ENCODE measurements at regions not wholly inside any gene's neighbourhood (a gene's known extent, or its start where the extent isn't known, plus 50 kb on each side); places are given as distances from the start of the nearest gene placed in this dataset.

GRCh38 chr1:244325056-244325758, 126.5 kb downstream of the ADSS2 start:
- H3K9ac ChIP-seq (ENCODE audit: low read length) = no peak overlapping the region
- BruUV-seq (replicated peaks) = no TSS peak
- intact Hi-C loops (cut with micrococcal nuclease) = no loop called here
- H3K36me3 ChIP-seq (ENCODE audit: low read depth, low read length) = no peaks in the 10 kb centered on the region
- peaks cover 42% of the 10 kb centered on the region for H3K4me1 ChIP-seq (ENCODE audit: insufficient read depth, low read length)
- CTCF ChIA-PET = no interaction called here
- H4K20me1 ChIP-seq (ENCODE audit: low read length) = no peaks in the 10 kb centered on the region
- H3F3A ChIP-seq (ENCODE audit: low read length, unreplicated experiment) = peaks cover 16% of the 10 kb centered on the region
- H3K79me2 ChIP-seq (ENCODE audit: low read length) = no peaks in the 10 kb centered on the region
- no peak overlapping the region for H3K4me3 ChIP-seq (ENCODE audit: low read length)
- H3K27me3 ChIP-seq (ENCODE audit: low read length) = no peaks in the 10 kb centered on the region
- POLR2A ChIA-PET (ENCODE audit: unreplicated experiment) = no interaction called here
- no peak for ATAC-seq
- no peak overlapping the region for H3K4me2 ChIP-seq (ENCODE audit: low read length)
- no peak for DNase-seq
- H2AFZ ChIP-seq (ENCODE audit: low read length) = no peak overlapping the region
- H3K27ac ChIP-seq (ENCODE audit: low read length) = no peak overlapping the region
- no peaks in the 10 kb centered on the region for H3K9me2 ChIP-seq (replicated peaks; ENCODE audit: low read length)
- H3K9me3 ChIP-seq (ENCODE audit: low read length) = no peaks in the 10 kb centered on the region
- TF ChIP-seq EZH2phosphoT487 (IDR thresholded peaks at IDR 0.05; ENCODE audit: borderline replicate concordance, low read length) (no peak), CTCF (conservative IDR thresholded peaks at IDR 0.05; ENCODE audit: low read depth, low read length) (no peak), EZH2 (IDR thresholded peaks at IDR 0.05; ENCODE audit: low read length, unreplicated experiment) (no peak)

GRCh38 chr1:244326757-244327156, 125.0 kb downstream of the ADSS2 start:
- Histone ChIP-seq H3K27ac (ENCODE audit: low read length) (no peak overlapping the region), H3K4me2 (ENCODE audit: low read length) (no peak overlapping the region), H4K20me1 (ENCODE audit: low read length) (no peaks in the 10 kb centered on the region), H3K4me1 (ENCODE audit: insufficient read depth, low read length) (peaks cover 48% of the 10 kb centered on the region), H3K36me3 (ENCODE audit: low read depth, low read length) (no peaks in the 10 kb centered on the region), H3K27me3 (ENCODE audit: low read length) (no peaks in the 10 kb centered on the region), H3K9me2 (replicated peaks; ENCODE audit: low read length) (no peaks in the 10 kb centered on the region), H3K4me3 (ENCODE audit: low read length) (no peak overlapping the region), H3K9me3 (ENCODE audit: low read length) (no peaks in the 10 kb centered on the region), H3K9ac (ENCODE audit: low read length) (no peak overlapping the region), H2AFZ (ENCODE audit: low read length) (no peak overlapping the region), H3K79me2 (ENCODE audit: low read length) (no peaks in the 10 kb centered on the region), H3F3A (ENCODE audit: low read length, unreplicated experiment) (peaks cover 18% of the 10 kb centered on the region)
- TF ChIP-seq EZH2 (IDR thresholded peaks at IDR 0.05; ENCODE audit: low read length, unreplicated experiment) (no peak), CTCF (conservative IDR thresholded peaks at IDR 0.05; ENCODE audit: low read depth, low read length) (no peak), EZH2phosphoT487 (IDR thresholded peaks at IDR 0.05; ENCODE audit: borderline replicate concordance, low read length) (no peak)
- ATAC-seq = no peak
- ChIA-PET CTCF (no interaction called here), POLR2A (ENCODE audit: unreplicated experiment) (interaction anchor here (0.6 kb wide), 1 partner anchor 10 kb away, joined by 7 read pairs; no protein-coding TSS in a partner anchor)
- no TSS peak for BruUV-seq (replicated peaks)
- peak; percentile 21 for DNase-seq
- intact Hi-C loops (cut with micrococcal nuclease) = no loop called here

- no peaks in the 10 kb centered on the region for H3K36me3 ChIP-seq (ENCODE audit: low read depth, low read length)
- H4K20me1 ChIP-seq (ENCODE audit: low read length) = no peaks in the 10 kb centered on the region
- no peak overlapping the region for H3K27ac ChIP-seq (ENCODE audit: low read length)
- no TSS peak for BruUV-seq (replicated peaks)
- H2AFZ ChIP-seq (ENCODE audit: low read length) = no peak overlapping the region
- no peak for ATAC-seq
- H3K79me2 ChIP-seq (ENCODE audit: low read length) = no peaks in the 10 kb centered on the region
- no peak for DNase-seq
- ChIA-PET CTCF (no interaction called here), POLR2A (ENCODE audit: unreplicated experiment) (no interaction called here)
- H3K4me1 ChIP-seq (ENCODE audit: insufficient read depth, low read length) = peaks cover 40% of the 10 kb centered on the region
- H3F3A ChIP-seq (ENCODE audit: low read length, unreplicated experiment) = peaks cover 15% of the 10 kb centered on the region
- TF ChIP-seq EZH2phosphoT487 (IDR thresholded peaks at IDR 0.05; ENCODE audit: borderline replicate concordance, low read length) = no peak
- TF ChIP-seq EZH2 (IDR thresholded peaks at IDR 0.05; ENCODE audit: low read length, unreplicated experiment) = no peak
- TF ChIP-seq CTCF (conservative IDR thresholded peaks at IDR 0.05; ENCODE audit: low read depth, low read length) = no peak
- no peaks in the 10 kb centered on the region for H3K9me3 ChIP-seq (ENCODE audit: low read length)
- intact Hi-C loops (cut with micrococcal nuclease) = no loop called here
- no peaks in the 10 kb centered on the region for H3K9me2 ChIP-seq (replicated peaks; ENCODE audit: low read length)
- no peak overlapping the region for H3K4me3 ChIP-seq (ENCODE audit: low read length)
- no peak overlapping the region for H3K4me2 ChIP-seq (ENCODE audit: low read length)
- H3K9ac ChIP-seq (ENCODE audit: low read length) = no peak overlapping the region
- no peaks in the 10 kb centered on the region for H3K27me3 ChIP-seq (ENCODE audit: low read length)
Observed at GRCh38 chr1:244327533-244327932, 124.2 kb downstream of the ADSS2 start.

Measured in PC-3 (cell line).